GM23248 (cell line): ENCODE measurements at regions not wholly inside any gene's neighbourhood (a gene's known extent, or its start where the extent isn't known, plus 50 kb on each side); places are given as distances from the start of the nearest gene placed in this dataset.

Experiments
- EZH2 ChIP-seq: fragments of 200-600 bp; sonication (generic); IDR thresholded peaks from 2 replicates; pipeline ENCODE4 v1.6.1; 2018; ENCODE audit warnings: antibody characterized with exemption, mild to moderate bottlenecking; ENCODE audit not compliant: insufficient read depth, poor library complexity, severe bottlenecking
- EZH2phosphoT487 ChIP-seq: fragments of 200-600 bp; sonication (generic); IDR thresholded peaks from 2 replicates; pipeline ENCODE4 v1.6.1; 2018; ENCODE audit warnings: antibody characterized with exemption, moderate library complexity, mild to moderate bottlenecking, low read depth; ENCODE audit not compliant: insufficient read depth

DNA sequence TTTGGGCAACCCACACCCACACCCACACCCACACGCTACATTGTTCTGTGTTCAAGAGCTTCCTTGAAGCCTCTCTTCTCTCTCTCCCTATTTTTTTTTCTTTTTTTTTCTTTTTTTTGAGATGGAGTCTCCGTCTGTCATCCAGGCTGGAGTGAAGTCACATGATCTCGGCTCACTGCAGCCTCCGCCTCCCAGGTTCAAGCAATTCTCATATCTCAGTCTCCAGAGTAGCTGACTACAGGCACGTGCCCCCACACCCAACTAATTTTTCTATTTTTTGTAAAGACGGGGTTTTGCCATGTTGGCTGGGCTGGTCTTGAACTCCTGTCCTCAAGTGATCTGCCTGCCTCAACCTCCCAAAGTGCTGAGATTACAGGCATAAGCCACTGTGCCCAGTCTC, 271.1 kb downstream of the SHQ1 start:
- no peak for TF ChIP-seq EZH2phosphoT487
- no peak for TF ChIP-seq EZH2
